Ovary (tissue), 3 donors: ENCODE measurements at regions not wholly inside any gene's neighbourhood (a gene's known extent, or its start where the extent isn't known, plus 50 kb on each side); places are given as distances from the start of the nearest gene placed in this dataset.

Source experiments
- POLR2A ChIP-seq: fragments of 450-650 bp; IDR thresholded peaks from one replicate; pipeline ENCODE4 v1.6.1; 2017; ENCODE audit warnings: antibody characterized with exemption, mild to moderate bottlenecking, moderate library complexity
- TF ChIP-seq, protein P1 (sequence below), 3 donors: fragments of 450-650 bp in 2 of 3; fragments of 200-600 bp in 1 of 3; IDR thresholded peaks; one replicate each; pipeline versions ENCODE4 v1.5.1 to v1.8.0; 2016 to 2022; ENCODE audit warnings: antibody characterized with exemption in 3 of 3, mild to moderate bottlenecking in 1 of 3
- donor health status: DM: no; HTN: no; CAD: no.

DNA sequence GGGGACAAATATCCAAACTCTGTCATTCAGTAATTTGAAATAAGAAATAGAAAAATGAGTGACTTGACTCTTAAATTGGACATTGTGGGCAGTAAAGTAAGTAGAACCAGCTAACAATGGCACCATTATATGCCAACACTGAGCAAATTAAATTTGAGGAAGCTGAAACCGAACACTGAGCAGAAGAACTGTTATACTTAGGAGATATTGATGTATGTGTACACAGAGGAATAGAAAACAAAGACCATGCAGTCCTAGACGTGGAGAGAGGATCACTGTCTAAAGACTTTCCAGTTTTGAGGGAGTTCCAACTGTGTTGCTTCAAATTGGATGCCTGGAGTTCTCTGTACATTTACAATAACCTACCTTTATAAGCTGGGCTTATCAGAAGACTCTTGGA is 427.0 kb upstream of the EYS start:
- TF ChIP-seq, protein P1, sequence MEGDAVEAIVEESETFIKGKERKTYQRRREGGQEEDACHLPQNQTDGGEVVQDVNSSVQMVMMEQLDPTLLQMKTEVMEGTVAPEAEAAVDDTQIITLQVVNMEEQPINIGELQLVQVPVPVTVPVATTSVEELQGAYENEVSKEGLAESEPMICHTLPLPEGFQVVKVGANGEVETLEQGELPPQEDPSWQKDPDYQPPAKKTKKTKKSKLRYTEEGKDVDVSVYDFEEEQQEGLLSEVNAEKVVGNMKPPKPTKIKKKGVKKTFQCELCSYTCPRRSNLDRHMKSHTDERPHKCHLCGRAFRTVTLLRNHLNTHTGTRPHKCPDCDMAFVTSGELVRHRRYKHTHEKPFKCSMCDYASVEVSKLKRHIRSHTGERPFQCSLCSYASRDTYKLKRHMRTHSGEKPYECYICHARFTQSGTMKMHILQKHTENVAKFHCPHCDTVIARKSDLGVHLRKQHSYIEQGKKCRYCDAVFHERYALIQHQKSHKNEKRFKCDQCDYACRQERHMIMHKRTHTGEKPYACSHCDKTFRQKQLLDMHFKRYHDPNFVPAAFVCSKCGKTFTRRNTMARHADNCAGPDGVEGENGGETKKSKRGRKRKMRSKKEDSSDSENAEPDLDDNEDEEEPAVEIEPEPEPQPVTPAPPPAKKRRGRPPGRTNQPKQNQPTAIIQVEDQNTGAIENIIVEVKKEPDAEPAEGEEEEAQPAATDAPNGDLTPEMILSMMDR (IDR thresholded peaks at IDR 0.05), result no peak
- no peak for TF ChIP-seq POLR2A
